SKM-1 (cell line): ENCODE measurements at regions not wholly inside any gene's neighbourhood (a gene's known extent, or its start where the extent isn't known, plus 50 kb on each side); places are given as distances from the start of the nearest gene placed in this dataset.
"Not testable (repeated sequence)": the region's sequence is repeated elsewhere in the genome, so short reads cannot be mapped to it uniquely, and the experiment has no call there.

Experiments
- DNase-seq: peaks from one replicate; lab custom pipeline; 2025; ENCODE audit not compliant: unreplicated experiment; lab: John Stamatoyannopoulos, UW

DNA sequence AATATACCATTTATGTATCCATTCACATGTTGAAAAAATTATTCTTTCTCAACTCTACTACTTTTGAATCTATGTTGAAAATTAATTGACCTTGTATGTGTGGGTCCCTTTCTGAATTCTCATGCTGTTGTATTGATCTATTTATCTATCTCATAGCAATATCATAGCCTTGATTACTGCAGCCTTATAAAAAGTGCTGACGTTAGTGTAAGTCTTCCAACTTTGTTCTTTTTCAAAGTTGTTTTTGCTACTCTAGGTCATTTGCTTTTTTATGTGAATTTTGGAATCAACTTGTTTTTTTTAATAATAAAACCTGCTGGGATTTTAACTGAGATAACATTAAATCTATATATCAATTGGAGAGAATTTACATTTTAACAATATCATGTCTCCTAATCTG, 52.2 kb upstream of the PAX3 start:
- no peak for DNase-seq

DNA sequence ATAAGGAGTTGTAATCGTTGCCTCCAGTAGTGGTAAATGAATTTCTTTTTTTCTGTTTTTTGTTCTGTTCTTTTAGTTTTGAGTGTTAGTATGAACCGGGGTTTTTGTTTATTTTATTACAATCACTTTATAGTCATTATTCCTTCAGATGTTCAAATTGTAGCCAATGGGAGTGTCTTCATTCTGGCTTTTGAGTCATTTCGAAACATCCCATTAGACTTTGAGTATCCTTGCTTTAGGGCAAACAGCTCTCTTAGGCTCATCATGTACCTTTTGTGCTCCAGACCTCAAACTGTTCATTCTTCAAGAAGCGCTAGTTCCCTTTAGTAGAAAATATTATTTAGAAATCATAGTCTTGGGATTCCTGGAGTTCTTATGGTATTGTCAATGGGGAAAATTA, 54.2 kb upstream of the PAX3 start:
- no peak for DNase-seq

- DNase-seq, result no peak
Measured at GRCh38 chr2:222353993-222354392, 55.2 kb upstream of the PAX3 start.

DNA sequence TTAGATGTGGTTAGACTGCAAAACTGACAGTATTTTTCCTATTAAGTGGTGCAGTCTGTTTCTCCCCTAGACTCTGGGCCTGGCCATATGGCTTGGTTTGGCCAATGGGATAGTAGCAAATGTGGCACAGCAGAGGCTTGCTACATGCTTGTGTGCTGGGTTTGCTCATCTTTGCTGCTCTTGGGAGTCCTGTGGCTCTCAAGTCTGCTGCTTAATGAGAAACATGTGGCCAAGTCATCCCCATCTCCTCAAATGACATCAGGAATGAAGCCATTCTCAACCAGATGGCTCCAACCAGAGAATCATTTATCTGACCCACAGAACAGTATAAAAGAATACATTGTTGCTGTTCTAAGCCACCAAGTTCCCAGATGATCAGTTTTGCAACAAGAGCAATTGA, 57.1 kb upstream of the PAX3 start:
- no peak for DNase-seq

DNA sequence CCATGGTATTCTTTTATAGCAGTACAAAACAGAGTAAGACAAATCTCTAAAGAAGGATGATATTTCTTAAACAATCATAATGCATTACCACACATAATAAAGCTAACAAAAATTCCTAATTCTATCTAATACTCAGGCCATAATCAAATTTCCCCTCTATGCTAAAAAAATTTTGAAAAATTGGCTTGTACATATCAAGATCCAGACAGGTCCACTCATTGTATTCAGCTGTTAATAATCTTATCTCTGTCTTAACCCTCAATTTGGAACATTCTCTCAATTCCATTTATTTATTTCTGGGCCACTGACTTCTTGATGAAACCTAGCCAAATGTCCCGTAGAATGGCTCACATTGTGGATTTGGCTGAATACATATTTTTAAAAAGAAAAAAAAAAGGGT, 59.1 kb upstream of the PAX3 start:
- DNase-seq, result no peak

DNA sequence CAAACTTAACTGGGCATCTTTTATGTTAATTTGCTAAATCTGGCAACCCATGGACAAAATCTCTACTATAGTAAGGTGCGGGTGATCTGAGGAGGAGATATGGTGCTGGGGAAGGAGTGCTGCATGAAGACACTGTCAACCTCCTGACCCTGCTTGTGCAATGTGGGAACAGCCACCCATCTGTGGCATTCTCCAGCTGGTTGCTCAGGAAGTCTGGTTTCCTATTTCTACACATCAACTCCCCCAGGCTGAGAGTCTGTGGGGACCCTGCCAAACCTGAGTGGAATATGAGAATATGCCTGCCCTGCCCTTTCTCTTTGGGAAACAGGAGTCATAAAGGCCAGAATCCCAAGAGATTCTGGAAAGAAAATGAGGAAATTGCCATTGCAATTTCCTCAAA, 60.1 kb upstream of the PAX3 start:
- DNase-seq, result peak; percentile 62

DNA sequence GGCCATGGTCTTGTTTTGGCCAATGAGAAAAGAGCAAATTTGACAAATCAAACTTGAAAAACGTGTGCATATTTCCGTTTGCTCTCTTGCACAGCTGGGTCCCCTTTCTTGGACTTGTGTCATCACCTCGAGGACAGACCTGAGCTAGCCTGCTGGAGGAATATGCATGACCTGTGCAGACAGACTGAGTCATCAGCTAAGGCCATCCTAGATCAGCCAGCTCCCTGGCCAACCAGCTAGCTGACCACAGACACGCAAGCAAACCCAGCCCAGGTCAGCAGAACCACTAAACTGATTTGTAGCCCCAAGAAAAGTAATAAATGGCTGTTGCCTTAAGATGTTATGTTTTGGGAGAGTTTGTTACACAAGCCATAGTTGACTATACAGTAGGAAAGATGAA, 61.3 kb upstream of the PAX3 start:
- DNase-seq, result no peak

- DNase-seq, result no peak
Measured at GRCh38 chr2:222360997-222361396, 62.2 kb upstream of the PAX3 start.

DNA sequence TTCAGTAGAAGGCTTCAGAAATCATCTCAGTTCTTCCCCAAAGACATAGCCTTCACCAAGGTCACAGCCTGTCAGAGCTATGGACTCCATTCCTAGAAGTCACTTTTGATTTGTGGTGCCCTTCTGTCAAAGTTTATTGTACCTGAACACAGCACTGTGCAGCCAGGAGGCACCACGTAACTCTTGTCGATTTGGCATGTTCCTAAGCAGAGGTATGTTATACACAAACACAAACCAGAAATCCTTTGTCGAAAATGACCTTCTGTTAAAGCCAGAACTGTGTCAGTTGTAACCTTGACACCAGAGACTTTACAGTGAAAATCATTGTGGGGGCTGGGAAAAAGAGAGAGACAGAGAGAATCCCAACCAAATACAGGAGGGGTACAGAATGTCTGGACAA, 62.6 kb upstream of the SGPP2 start:
- no peak for DNase-seq

DNA sequence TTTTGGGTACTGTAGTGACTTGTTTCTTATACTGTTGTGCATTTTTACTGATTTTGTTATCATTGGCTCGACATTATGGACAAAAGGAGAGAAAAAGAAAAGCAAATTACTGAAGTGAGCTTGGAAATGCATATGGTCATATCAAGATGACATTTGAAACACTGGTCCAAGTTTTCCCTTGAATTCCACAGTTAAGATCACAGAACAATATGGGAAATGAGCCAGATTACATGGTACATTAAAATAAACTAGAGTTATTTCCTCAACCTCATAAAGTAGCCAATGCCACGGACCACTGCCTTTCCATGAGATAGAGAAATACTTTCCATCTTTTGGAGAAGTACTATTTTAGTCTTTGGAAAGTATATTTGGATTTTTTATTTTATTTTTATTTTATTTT, 62.0 kb upstream of the SGPP2 start:
- no peak for DNase-seq

GRCh38 chr2:222364285-222364895, 60.0 kb upstream of the SGPP2 start:
- no peak for DNase-seq

- not testable (repeated sequence) for DNase-seq
Measured at GRCh38 chr2:222368280-222368679, 56.1 kb upstream of the SGPP2 start.

GRCh38 chr2:222372993-222373392, 51.4 kb upstream of the SGPP2 start:
- DNase-seq, result no peak
